ENCODE measurements at regions not wholly inside any gene's neighbourhood (a gene's known extent, or its start where the extent isn't known, plus 50 kb on each side); places are given as distances from the start of the nearest gene placed in this dataset.

- Histone ChIP-seq H3K27ac (replicated peaks) (no peak overlapping the region), H3K27me3 (ENCODE audit: insufficient read depth, poor library complexity, severe bottlenecking) (no peaks in the 10 kb centered on the region), H3K4me3 (replicated peaks; ENCODE audit: insufficient read depth, low read length) (no peak overlapping the region)
- no peak for DNase-seq (ENCODE audit: low read depth in 1 of 2, low spot score in 1 of 2)
- TF ChIP-seq SPI1 (IDR thresholded peaks at IDR 0.05; ENCODE audit: borderline replicate concordance, low read depth) (no peak), CTCF (IDR thresholded peaks at IDR 0.05; ENCODE audit: insufficient read depth, low read length) (no peak), REST (IDR thresholded peaks at IDR 0.05; ENCODE audit: insufficient replicate concordance, low read depth) (no peak), GABPA (IDR thresholded peaks at IDR 0.05; ENCODE audit: low read depth) (no peak), POLR2AphosphoS5 (IDR thresholded peaks at IDR 0.05; ENCODE audit: low read depth) (no peak)
These were observed 454.4 kb upstream of the ACTBL2 start for GRCh38 chr5:57937025-57937424.

GRCh38 chr5:57932761-57933160, 450.1 kb upstream of the ACTBL2 start:
- no peaks in the 10 kb centered on the region for H3K27me3 ChIP-seq (ENCODE audit: insufficient read depth, poor library complexity, severe bottlenecking)
- no peak for DNase-seq (ENCODE audit: low read depth in 1 of 2, low spot score in 1 of 2)
- H3K27ac ChIP-seq (replicated peaks): no peak overlapping the region
- H3K4me3 ChIP-seq (replicated peaks; ENCODE audit: insufficient read depth, low read length): no peak overlapping the region
- TF ChIP-seq REST (IDR thresholded peaks at IDR 0.05; ENCODE audit: insufficient replicate concordance, low read depth) (no peak), POLR2AphosphoS5 (IDR thresholded peaks at IDR 0.05; ENCODE audit: low read depth) (no peak), SPI1 (IDR thresholded peaks at IDR 0.05; ENCODE audit: borderline replicate concordance, low read depth) (no peak), CTCF (IDR thresholded peaks at IDR 0.05; ENCODE audit: insufficient read depth, low read length) (no peak), GABPA (IDR thresholded peaks at IDR 0.05; ENCODE audit: low read depth) (no peak)

- H3K27ac ChIP-seq (replicated peaks): no peak overlapping the region
- no peak for DNase-seq (ENCODE audit: low read depth in 1 of 2, low spot score in 1 of 2)
- H3K27me3 ChIP-seq (ENCODE audit: insufficient read depth, poor library complexity, severe bottlenecking): no peaks in the 10 kb centered on the region
- no peak overlapping the region for H3K4me3 ChIP-seq (replicated peaks; ENCODE audit: insufficient read depth, low read length)
- TF ChIP-seq POLR2AphosphoS5 (IDR thresholded peaks at IDR 0.05; ENCODE audit: low read depth) (no peak), CTCF (IDR thresholded peaks at IDR 0.05; ENCODE audit: insufficient read depth, low read length) (no peak), SPI1 (IDR thresholded peaks at IDR 0.05; ENCODE audit: borderline replicate concordance, low read depth) (peak; percentile 60)
These were observed 449.2 kb upstream of the ACTBL2 start for GRCh38 chr5:57931807-57932206.

GRCh38 chr5:57931352-57931751, 448.7 kb upstream of the ACTBL2 start:
- no peak overlapping the region for H3K27ac ChIP-seq (replicated peaks)
- H3K27me3 ChIP-seq (ENCODE audit: insufficient read depth, poor library complexity, severe bottlenecking): no peaks in the 10 kb centered on the region
- H3K4me3 ChIP-seq (replicated peaks; ENCODE audit: insufficient read depth, low read length): no peak overlapping the region
- no peak for DNase-seq (ENCODE audit: low read depth in 1 of 2, low spot score in 1 of 2)
- TF ChIP-seq GABPA (IDR thresholded peaks at IDR 0.05; ENCODE audit: low read depth): no peak
- TF ChIP-seq CTCF (IDR thresholded peaks at IDR 0.05; ENCODE audit: insufficient read depth, low read length): no peak
- no peak for TF ChIP-seq SPI1 (IDR thresholded peaks at IDR 0.05; ENCODE audit: borderline replicate concordance, low read depth)
- no peak for TF ChIP-seq POLR2AphosphoS5 (IDR thresholded peaks at IDR 0.05; ENCODE audit: low read depth)
